Transverse colon (tissue), 4 donors: ENCODE measurements at regions not wholly inside any gene's neighbourhood (a gene's known extent, or its start where the extent isn't known, plus 50 kb on each side); places are given as distances from the start of the nearest gene placed in this dataset.

Experiments used
- EP300 ChIP-seq: sonication (generic); formaldehyde crosslinking; IDR thresholded peaks from one replicate; pipeline ENCODE4 v1.6.1; 2017; ENCODE audit warnings: antibody characterized with exemption, low read depth
- POLR2A ChIP-seq: fragments of 450-650 bp; IDR thresholded peaks from one replicate; pipeline ENCODE4 v1.6.1; 2016; ENCODE audit warnings: antibody characterized with exemption, mild to moderate bottlenecking, moderate library complexity
- POLR2AphosphoS5 ChIP-seq, 3 donors: sonication (generic); formaldehyde crosslinking; IDR thresholded peaks; one replicate each; pipeline ENCODE4 v1.6.1; 2016; ENCODE audit warnings: antibody characterized with exemption in 3 of 3
- TF ChIP-seq, protein P1 (sequence below), 5 experiments: fragments of 200-600 bp in 3 of 5; fragments of 450-650 bp in 2 of 5; sonication (generic) in 3 of 5; IDR thresholded peaks; 1 replicate in 2 of 5; 2 replicates in 3 of 5; pipeline ENCODE4 v1.5.1; 2016 to 2017; ENCODE audit warnings: antibody characterized with exemption in 5 of 5, inconsistent platforms in 3 of 5, mild to moderate bottlenecking in 2 of 5, moderate library complexity in 1 of 5

DNA sequence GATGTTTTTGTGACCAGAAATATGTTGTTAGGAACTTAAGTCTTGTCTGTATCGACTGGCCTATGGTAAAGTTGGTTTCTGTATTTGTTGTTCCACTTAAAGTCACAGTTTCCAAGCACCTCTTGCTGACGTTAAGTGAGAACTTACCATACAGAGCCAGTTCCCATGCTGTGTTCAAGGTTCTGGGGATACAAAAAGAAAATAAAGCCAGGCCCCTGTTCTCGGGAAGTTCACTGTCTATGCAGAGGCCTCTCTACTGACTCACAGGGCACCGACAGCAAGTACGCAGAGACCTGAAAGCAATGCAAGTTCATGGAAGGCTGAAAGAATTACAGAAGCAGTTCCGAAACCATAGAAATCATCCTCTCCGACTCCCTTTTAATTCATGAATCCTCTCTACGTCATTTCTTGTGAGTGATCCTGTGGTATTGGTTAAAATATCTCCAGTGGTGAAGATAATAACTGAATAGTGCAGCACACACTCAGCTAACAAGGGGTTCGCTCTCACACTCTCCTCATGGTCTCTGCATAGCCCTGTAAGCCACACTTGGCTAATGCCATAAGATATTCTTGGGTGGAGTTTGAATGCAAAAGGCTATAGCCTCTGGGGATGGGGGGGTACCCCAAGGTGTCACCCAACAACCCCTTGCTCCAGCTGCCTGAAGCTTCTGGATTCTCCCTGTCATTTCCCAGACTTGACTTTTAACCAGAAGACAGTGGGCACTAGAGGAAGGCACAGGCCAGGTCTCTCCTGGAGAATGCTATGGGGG, 91.2 kb upstream of the EXOC2 start:
- TF ChIP-seq, protein P1, sequence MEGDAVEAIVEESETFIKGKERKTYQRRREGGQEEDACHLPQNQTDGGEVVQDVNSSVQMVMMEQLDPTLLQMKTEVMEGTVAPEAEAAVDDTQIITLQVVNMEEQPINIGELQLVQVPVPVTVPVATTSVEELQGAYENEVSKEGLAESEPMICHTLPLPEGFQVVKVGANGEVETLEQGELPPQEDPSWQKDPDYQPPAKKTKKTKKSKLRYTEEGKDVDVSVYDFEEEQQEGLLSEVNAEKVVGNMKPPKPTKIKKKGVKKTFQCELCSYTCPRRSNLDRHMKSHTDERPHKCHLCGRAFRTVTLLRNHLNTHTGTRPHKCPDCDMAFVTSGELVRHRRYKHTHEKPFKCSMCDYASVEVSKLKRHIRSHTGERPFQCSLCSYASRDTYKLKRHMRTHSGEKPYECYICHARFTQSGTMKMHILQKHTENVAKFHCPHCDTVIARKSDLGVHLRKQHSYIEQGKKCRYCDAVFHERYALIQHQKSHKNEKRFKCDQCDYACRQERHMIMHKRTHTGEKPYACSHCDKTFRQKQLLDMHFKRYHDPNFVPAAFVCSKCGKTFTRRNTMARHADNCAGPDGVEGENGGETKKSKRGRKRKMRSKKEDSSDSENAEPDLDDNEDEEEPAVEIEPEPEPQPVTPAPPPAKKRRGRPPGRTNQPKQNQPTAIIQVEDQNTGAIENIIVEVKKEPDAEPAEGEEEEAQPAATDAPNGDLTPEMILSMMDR (IDR thresholded peaks at IDR 0.05): no peak
- TF ChIP-seq POLR2A (no peak), POLR2AphosphoS5 (IDR thresholded peaks at IDR 0.05) (no peak), EP300 (no peak)
